Activated CD4-positive, CD25-positive, alpha-beta regulatory T cell treated with anti-CD3 and anti-CD28 coated beads, Interleukin-2, amount 50 U/mL, for 24 hours (primary cell): ENCODE measurements at regions not wholly inside any gene's neighbourhood (a gene's known extent, or its start where the extent isn't known, plus 50 kb on each side); places are given as distances from the start of the nearest gene placed in this dataset.

Experiments used
- ATAC-seq, 2 donors: fragments of 150-1000 bp; cut with Tn5 transposase; one replicate each; pipeline ENCODE4 v1.10.0; 2021; ENCODE audit warnings: mild to moderate bottlenecking in 1 of 2, moderate library complexity in 1 of 2

DNA sequence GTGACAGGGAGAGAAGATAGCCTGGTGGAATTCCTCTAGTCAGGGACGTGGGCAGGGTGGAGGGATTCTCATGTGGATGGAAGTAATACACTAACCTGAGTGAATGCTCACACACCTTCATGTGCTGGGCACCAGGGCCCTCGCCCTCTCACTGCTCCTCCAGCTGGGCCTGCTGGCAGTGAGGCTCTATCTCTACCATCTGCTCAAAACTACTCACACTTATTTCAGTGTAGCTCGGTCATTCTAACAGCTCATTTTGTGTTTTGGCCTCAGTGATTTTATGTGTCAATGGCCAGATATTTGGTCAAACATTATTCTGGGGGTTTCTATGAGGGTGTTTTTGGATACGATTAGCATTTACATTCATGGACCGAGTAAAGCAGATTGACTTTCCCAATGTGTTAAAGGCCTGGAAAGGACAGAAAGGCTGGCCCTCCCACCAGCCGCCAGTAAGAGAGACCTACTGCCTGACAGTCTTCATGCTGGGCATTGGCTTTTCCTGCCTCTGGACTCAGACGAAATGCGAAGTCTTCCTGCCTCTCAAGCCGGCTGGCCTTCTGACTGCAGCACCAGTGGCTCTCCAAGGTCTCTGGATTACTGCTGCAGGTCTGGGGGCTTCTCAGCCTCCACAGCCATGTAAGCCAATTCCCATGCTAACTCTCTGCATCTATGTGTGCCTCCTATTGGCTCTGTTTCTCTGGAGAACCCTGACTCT, 335.4 kb downstream of the CXCL12 start:
- ATAC-seq = no peak

DNA sequence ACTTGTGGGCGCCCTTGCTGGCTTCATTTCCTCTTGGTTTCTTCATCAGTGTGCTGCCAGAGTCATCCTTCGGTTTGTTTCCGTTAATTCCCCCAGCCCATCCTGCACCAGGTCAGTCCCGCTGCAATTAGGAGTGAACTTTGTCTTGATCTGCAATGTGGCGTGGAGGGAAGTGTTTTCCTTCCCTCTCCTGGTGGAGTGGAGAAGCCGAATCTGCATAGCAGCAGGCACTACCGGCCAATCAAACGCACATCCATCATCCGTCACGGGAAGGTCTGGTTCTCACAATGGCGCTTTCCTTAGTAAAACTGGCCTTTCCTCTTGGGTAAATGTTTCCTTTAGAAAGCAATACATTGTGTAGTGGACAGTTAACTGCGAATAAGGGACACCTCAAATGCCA, 337.5 kb downstream of the CXCL12 start:
- ATAC-seq = no peak

DNA sequence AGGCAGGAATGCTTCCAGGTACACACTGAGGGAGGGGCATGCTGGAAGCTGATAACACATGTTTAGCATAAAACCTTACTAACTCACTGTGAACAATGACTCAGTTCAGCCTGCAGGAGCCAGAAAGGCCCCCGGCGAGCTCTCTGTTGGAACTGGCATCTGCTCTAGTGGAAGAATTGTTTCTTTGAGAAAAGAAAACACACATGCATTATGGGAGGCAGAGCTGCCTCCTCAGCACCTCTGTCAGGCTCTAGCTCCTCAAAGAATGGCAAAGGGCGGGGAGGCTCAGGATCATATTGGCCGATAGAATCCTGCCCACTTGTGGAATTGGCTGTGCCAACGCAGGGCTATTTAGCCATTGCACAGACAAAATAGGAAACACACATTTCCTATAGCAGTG, 338.3 kb downstream of the CXCL12 start:
- no peak for ATAC-seq

DNA sequence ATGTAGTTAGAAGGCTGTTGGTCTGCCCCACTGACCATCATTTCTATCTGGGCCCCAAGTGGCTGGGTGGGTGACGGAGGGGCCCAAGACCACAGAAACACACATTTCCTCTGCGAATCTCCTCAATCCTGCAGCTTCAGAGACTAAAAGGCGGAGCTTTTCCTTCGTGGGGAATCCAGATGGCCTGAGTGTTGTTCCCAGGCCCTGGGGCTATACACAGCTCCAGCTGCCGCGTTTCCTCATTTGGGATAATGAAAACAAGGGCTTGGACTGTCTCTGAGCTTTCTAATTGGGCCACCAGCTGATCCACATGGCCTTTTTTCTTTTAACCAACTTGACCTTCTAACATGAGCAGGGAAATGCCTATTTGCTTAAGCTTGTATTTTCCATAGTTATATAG, 339.9 kb downstream of the CXCL12 start:
- no peak for ATAC-seq

DNA sequence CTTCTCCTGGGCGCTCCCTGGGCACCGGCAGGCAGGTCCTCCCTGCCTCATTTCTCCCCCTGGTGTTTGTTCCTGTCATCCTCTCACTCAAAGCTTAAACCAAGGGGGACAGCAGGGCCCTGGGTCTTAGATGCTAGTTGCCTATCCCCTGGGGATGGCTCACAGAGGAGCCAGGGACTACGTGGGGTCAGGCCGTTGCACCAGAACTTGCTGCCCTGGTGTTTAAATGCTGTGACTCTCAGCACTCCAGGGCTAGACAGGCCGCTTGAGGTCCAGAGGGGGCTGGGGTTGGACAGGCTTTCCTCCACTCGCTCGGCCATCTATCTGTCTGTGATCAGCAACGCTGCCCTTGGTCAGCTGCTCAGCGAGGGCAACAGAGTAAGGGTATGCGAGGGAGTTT, 340.3 kb downstream of the CXCL12 start:
- no peak for ATAC-seq

DNA sequence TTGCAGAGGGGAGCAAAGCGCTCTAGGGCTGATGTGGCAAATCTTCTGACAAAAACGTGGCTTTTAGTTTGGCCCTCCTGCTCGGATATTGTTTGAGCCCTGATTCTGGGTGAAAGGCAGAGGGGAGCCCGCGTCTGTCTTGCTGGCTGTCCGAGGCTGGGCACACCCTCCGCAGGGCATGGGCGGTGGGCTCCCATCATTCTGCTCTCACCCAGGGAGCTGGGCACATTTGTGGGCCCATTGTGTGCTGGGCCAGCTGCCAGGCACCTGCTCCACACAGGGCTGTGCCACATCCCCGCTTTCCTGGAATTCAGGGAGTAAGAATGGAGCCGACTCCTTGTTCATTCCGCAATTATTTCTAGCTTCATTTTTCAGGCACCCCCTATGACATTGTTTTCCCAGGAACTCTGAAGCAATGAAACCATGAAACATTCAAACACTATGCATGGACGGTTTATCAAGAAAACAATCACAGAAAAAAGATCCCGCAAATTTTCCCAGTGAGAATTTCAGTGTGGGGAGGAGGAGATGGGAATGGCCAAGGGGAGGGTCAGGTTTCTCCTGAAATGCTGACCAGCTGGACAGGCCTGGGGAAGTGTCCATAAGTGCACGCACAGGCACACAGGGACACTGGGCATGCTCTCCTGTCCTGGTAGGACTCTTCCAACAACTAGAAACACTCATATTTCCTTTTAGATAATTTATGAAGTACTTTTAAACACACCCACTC, 341.1 kb downstream of the CXCL12 start:
- ATAC-seq = no peak

DNA sequence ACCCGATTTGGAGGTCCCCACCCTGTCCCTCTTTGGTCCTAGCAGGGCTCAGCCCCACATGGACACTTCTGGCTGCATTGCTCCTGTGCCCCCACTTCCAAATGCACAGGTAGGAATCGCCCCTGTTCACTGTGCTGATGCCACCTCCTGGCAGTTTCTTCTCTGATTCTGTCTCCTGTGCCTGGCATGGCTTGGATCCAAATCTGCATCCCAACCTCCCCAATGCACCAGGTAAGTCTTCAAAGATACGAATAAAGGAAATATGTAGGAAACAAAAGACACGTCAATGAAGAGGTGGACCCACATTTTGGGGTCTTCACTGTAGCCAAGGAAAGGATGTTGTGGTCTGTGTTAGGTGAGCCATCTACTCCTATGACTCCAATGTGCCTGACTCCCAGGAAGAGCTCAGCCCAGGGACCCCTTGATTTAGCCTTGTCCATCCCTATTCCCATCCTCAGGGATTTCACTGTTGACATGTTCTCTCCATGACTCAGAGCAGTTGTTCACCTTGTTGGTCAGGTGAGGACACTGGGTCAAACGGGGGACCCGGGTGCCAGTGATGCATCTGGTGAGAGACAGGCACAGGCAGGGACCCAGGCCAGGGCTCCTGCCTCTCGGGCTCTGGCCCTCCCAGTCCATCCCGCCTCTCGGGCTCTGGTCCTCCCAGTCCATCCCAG, 341.8 kb downstream of the CXCL12 start:
- ATAC-seq = no peak

DNA sequence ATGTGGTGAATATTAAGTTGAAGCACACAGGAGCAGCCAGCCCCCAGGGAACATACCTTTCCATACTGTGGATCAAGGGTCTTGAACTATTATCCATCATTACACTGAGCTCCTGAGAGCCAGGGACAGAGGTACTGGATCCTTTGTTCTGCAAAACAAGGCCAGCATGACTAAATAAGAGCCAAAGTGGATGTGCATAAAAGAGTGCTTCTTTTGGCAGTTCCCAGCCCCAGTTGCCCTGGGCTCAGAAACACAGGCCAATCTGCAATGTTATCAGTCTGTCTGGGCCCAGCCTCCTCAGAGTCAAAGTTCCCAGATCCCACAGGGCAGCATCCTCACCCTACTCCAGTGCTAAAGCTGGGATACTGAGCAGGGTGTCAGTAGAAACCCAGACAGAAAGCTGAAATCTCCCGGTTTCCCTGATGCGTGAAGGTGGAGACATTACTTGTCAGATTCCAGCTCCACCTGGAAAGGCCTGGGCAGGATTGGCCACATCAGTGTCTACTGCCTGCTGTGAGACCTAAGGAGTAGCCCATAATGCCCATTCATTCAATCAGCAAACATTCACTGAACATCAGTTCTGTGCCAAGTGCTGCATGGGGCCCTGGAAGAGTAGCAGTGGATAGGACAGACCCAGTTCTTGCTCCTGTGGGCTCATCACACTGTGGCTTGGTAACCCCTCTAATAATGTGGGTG, 342.7 kb downstream of the CXCL12 start:
- no peak for ATAC-seq

DNA sequence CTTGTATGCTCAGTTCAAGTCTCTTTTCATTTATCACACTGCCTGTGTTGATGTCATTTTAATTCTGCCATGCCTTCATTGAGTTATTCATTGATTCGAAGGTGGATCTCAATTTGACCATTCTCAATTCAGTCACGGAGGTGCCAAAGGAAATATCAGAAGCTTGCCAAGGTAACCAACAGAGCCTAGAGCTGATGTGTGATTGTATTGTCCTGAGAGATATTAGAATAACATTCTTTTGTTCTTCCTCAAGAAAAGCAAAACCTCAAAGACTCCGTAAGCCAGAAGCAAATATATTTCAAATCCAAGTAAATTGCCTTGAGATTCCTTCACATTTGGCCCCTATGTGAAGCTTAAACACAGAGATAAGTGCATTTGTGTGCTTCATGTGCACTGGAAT, 345.3 kb downstream of the CXCL12 start:
- ATAC-seq = no peak

DNA sequence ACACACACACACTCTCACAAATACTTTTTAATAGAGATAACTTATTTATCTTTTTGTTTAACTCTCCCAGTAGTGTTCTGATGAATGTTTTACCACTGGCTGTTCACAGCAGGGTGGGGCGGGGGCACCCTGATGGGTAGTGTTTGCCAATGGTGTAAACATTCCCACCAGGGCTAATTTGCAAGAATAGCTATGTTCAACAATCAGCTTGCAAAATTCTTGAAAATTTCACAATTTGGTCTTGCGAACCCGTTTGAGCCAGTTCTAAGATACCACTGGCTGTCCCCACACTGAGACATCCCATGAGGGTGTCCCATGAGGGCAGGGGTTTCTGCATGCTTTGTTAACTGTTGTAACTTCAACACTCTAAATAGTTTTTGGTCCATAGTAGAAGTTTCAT, 348.5 kb downstream of the CXCL12 start:
- ATAC-seq = no peak

DNA sequence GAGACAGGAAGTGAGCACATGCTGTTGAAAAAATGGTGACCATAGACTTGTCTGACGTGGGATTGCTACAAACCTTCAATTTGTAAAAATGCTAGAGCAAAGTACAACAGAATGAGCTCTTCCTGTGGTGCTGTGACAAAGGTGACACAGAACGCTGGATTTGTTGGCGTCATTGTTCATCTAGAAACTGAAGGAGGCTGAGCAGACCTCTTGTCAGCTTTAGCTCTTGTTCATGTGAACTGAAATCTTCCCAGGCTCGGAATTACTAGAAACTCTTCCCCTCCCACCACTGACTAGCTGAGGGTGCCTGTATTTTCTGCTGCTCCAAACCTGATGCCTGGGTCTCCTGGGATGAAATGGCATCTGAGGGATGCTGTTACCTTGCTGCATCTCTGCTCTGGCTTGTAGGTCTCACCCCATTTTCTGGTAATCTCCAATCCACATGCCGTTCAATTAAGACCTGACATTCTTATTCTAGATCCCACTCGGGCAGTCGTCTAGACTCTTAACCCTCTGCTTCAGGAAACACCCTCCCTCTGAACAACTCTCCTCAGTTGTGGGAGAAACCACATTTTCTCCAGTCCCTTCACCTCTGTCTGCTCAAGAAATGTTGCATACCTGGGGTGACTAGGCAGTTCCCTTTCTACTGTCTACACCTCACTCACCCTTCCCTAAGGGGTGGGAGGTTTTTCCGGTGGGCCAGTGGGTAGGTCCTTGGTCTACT, 349.3 kb downstream of the CXCL12 start:
- ATAC-seq = no peak

DNA sequence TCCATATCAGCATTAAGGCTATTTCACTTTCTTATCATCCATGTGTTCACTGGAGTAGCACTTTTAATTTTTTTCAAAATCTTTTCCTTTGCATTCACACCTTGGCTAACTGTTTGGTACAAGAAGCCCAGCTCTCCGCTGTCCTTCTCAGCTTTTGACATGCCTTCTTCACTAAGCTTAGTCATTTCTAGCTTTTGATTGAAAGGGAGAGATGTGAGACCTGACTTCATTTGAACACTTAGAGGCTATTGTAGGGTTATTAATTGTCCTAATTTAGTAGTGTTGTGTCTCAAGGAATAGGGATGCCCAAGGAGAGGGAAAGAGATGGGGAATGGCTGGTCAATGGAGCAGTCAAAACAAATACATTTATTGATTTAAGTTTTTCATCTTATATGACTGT, 350.0 kb downstream of the CXCL12 start:
- ATAC-seq = no peak

DNA sequence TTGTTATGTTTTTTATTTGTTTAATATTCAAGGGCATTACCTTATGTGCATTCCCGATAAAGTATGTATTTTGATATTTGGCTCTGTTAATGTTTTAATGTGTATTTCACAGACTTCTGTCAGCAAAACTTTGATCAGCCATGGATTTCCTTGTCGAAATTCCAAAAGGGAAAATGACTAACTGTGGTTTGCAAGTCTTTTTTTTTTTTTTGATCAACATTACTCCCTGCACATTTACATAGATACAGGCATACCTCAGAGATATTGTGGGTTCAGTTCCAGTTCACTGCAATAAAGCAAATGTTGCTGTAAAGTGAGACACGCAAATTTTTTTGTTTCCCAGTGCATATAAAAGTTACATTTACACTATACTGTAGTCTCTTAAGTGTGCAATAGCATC, 351.9 kb downstream of the CXCL12 start:
- ATAC-seq = no peak

DNA sequence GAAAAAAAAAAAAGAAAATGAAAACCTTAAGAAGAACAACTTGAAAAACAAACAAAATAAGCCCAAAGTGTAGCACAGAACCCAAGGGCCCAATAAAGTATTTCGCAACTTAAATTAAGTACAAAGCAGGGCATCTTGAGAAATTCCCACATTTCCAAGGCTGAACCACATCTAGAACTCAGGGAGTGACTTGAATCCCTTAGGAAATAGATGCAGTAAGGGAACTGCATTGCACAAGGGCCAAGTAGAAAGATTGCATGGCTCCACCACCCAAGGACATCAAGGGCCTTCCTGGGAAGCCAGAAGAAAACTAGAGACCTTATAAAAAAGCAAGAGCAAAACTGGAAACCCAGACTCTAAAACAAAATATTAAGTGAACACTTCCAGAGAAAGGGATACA, 352.7 kb downstream of the CXCL12 start:
- no peak for ATAC-seq

DNA sequence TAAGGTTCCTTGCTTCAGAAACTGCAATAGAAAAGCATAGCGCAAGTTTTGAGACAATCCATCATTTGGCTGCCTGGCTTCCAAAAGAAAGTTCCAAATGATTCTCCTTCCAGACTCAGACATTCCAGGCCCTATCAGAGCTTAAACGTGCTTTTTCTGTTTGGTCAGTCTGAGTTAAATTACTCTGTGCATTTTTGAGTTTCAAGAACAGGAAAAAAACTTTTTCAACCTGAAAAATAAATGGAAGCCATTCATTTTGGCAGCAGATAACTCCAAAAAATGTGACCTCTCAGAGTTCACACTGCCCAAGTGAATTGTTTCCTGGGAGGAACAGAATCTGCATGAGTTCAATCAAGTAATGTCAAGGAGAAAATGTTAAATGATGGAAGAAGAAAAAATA, 354.2 kb downstream of the CXCL12 start:
- no peak for ATAC-seq

DNA sequence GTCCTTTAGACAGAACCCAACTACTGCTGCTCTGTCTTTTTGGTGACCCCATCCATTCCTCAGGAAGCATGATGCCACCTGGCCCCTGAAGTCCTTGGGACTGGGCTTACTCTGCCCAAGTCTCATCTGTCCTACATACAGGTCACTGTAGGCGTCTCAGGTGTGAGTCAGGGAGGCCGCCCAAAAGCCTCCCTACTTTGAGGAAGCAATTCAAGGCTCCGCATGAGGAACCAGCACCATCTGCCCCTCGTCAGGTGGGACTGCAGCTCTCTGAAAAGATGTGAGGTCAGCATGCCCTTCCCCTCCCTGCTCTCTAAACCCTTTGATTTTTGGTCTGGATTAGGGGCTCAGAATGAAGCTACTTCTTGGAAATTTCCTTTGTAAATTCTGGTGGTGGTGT, 354.8 kb downstream of the CXCL12 start:
- ATAC-seq = peak in 1 of 2 donors; percentile 41

DNA sequence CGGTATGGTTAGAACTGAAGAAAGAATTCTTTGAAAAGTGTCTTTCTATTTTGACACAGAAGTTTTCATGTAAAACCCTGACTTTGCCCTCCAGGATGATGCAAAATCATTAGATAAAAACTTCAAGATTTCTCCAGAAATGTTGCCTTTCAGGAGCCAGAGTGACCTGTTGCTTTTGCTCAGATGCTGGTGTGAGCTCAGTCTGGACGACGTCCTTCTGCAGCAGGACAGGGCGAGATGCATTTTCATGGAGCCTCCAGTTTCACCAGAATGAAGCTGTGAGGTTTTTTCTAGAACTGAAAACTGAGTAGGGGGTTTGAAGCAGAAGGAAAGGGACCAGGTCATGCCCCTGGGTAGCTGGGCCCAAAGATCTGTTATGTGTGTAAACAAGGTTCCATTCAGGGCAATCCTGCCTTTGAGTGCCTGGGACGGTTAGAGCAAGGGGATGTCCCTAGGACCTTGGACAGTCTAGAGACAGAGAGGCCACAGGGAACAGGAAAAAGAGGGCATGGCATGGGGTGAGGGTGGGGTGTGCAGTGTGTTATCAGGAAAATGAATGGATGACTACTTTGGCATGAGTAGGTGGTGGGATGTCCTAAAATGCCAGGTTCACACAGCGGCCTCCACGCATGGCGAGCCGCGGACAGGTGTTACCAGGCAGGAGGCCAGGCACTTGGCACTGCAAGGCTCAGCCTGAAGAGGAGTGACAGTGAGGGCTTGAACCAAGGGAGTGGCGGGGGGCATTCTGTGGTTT, 356.3 kb downstream of the CXCL12 start:
- ATAC-seq = no peak

DNA sequence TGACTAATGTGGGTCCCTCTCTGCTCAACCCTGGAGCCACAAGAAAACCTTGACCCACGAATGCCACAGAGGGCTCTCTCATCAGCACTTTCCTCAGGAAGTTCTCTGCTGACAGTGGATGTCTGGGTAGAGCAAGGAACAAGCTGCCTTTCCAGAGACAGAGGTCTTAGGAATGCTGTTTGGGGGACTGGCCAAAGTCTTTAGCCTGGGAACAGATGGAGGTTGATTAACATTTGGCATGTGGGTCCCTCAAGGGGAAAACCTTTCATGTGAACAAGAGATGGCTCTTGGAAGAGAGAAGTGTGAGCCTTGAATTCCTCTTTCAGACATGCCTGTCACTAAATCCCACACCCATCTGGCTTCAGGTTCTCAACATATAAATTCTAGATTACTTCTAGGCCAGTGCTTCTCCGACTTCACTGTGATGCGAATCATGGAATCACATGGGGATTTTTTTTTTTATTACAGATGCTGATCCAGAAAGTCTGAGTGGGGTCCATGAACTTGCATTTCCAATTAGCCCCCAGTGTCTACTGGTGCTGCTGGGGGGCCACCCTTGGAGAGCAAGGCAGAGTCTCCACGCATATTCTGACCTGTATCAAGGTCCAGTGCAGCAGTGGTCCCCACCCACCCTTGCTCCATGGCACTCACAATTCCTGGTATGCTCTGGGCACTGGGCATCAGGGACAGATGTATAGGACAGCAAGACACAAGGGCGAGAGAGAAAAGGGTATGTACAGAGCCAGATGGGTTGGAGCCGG, 360.4 kb downstream of the CXCL12 start:
- no peak for ATAC-seq

DNA sequence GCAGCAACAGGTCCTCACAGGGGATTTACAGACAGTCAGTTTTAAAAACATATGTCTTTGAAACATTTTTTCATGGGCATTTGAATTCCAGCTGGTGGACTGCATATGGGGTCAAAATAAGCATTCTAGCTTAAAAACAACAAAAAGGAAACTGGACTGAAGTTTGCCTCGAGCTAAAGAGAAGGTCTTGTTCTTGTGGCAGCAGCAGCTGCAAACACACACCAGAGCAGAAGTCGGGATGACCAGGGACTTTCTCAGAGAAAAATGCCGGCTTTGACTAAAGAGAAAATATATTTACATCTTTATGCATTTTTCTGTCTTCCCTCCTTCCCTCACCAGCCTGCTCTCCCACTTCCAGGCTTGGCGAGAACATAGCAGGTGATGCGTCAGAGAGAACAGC, 361.4 kb downstream of the CXCL12 start:
- ATAC-seq = no peak

DNA sequence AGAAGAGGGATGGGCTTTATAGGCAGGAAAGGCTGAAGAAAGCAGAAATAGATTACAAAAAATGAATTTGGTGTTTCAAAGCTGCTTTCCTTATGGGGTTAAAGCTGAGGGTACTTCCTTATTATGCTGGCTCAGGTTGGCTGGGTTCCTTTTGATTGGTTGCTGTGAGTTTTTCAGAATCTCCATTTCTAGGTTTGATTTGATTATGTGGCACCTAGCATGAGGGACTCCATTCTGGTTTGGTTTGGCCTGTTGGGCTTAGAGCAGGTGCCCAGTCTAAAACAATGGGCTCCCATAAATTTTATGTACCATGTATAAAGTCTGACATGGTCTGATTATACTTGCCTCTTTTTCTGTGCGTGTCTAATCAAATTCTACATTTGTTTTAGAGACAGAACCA, 362.7 kb downstream of the CXCL12 start:
- ATAC-seq = no peak
